HG03460 (cell line): ENCODE measurements at regions not wholly inside any gene's neighbourhood (a gene's known extent, or its start where the extent isn't known, plus 50 kb on each side); places are given as distances from the start of the nearest gene placed in this dataset.
"Not testable (repeated sequence)": the region's sequence is repeated elsewhere in the genome, so short reads cannot be mapped to it uniquely, and the experiment has no call there.

Experiments
- ATAC-seq: cut with Tn5 transposase; IDR thresholded peaks from one replicate; pipeline ENCODE4 v1.9.1; 2021; ENCODE audit not compliant: unreplicated experiment

- not testable (repeated sequence) for ATAC-seq
Measured at GRCh38 chr5:6241056-6241455, 137.3 kb downstream of the MED10 start.

- peak; percentile 70 for ATAC-seq
Measured at GRCh38 chr5:6236858-6237481, 141.4 kb downstream of the MED10 start.

- no peak for ATAC-seq
Measured at GRCh38 chr5:6236170-6236793, 142.1 kb downstream of the MED10 start.

- no peak for ATAC-seq
Measured at GRCh38 chr5:6235726-6236125, 142.6 kb downstream of the MED10 start.

- no peak for ATAC-seq
Measured at GRCh38 chr5:6228257-6229250, 149.8 kb downstream of the MED10 start.

- no peak for ATAC-seq
Measured at GRCh38 chr5:6225121-6225607, 153.2 kb downstream of the MED10 start.

GRCh38 chr5:6224406-6224805, 153.9 kb downstream of the MED10 start:
- ATAC-seq, result no peak

GRCh38 chr5:6222899-6223298, 155.4 kb downstream of the MED10 start:
- no peak for ATAC-seq

- ATAC-seq, result no peak
Measured at GRCh38 chr5:6222121-6222520, 156.2 kb downstream of the MED10 start.

GRCh38 chr5:6221141-6221626, 157.2 kb downstream of the MED10 start:
- ATAC-seq, result no peak

GRCh38 chr5:6220346-6221088, 157.8 kb downstream of the MED10 start:
- no peak for ATAC-seq

- no peak for ATAC-seq
Measured at GRCh38 chr5:6218517-6218916, 159.8 kb downstream of the MED10 start.

- ATAC-seq, result no peak
Measured at GRCh38 chr5:6218116-6218515, 160.2 kb downstream of the MED10 start.

GRCh38 chr5:6216471-6217075, 161.8 kb downstream of the MED10 start:
- no peak for ATAC-seq

- ATAC-seq, result no peak
Measured at GRCh38 chr5:6215891-6216290, 162.5 kb downstream of the MED10 start.

GRCh38 chr5:6212244-6212643, 166.1 kb downstream of the MED10 start:
- ATAC-seq, result no peak

GRCh38 chr5:6206501-6206900, 171.8 kb downstream of the MED10 start:
- no peak for ATAC-seq

GRCh38 chr5:6202968-6203365, 175.4 kb downstream of the MED10 start:
- no peak for ATAC-seq

GRCh38 chr5:6202149-6202967, 176.0 kb downstream of the MED10 start:
- no peak for ATAC-seq
